OCI-LY1 (cell line): ENCODE measurements at regions not wholly inside any gene's neighbourhood (a gene's known extent, or its start where the extent isn't known, plus 50 kb on each side); places are given as distances from the start of the nearest gene placed in this dataset.

Experiments used
- CTCF ChIP-seq: fragments of 200-600 bp; sonication (generic), shearing (Covaris generic); IDR thresholded peaks from 2 replicates; pipeline ENCODE4 v1.5.1; 2017; ENCODE audit warnings: mild to moderate bottlenecking, antibody characterized with exemption, low read length, moderate library complexity, mixed read lengths
- EZH2 ChIP-seq: fragments of 200-600 bp; sonication (generic), shearing (Covaris generic); IDR thresholded peaks from 2 replicates; pipeline ENCODE4 v1.8.0; 2017; ENCODE audit warnings: borderline replicate concordance, mixed run types, mild to moderate bottlenecking, antibody characterized with exemption, low read length, moderate library complexity, mixed read lengths

GRCh38 chr1:221919341-221919740, 177.5 kb upstream of the DUSP10 start:
- no peak for TF ChIP-seq EZH2
- TF ChIP-seq CTCF: no peak
